Stomach (tissue), 8 donors: ENCODE measurements at regions not wholly inside any gene's neighbourhood (a gene's known extent, or its start where the extent isn't known, plus 50 kb on each side); places are given as distances from the start of the nearest gene placed in this dataset.

Experiments
- DNase-seq, 2 donors: peaks; one replicate each; pipeline versions ENCODE4 v3.0.0 to v3.0.0-alpha.2; 2013 to 2019
- H3K27ac ChIP-seq, 5 donors: fragments of 200-600 bp in 4 of 5; sonication (generic) in 4 of 5; one replicate each; pipeline ENCODE4 v1.5.1; 2013 to 2019; ENCODE audit warnings: mild to moderate bottlenecking in 1 of 5, moderate library complexity in 1 of 5
- H3K27me3 ChIP-seq, 3 donors: fragments of 200-600 bp; sonication (generic); one replicate each; pipeline ENCODE4 v1.5.1; 2017 to 2019; ENCODE audit warnings: mixed run types in 1 of 3
- H3K36me3 ChIP-seq, 4 donors: fragments of 200-600 bp; sonication (generic); 1 replicate in 3 of 4; 2 replicates in 1 of 4; pipeline ENCODE4 v1.5.1; 2016 to 2019
- H3K4me1 ChIP-seq, 4 donors: fragments of 200-600 bp; sonication (generic); one replicate each; pipeline ENCODE4 v1.5.1; 2016 to 2019
- H3K4me3 ChIP-seq, 4 donors: fragments of 200-600 bp; sonication (generic) in 3 of 4; one replicate each; pipeline ENCODE4 v1.5.1; 2016 to 2019; ENCODE audit warnings: mild to moderate bottlenecking in 1 of 4
- H3K9me3 ChIP-seq, 4 donors: fragments of 200-600 bp; sonication (generic); one replicate each; pipeline ENCODE4 v1.5.1; 2016 to 2019
- CTCF ChIP-seq, 7 experiments: fragments of 450-650 bp in 4 of 7; fragments of 200-600 bp in 3 of 7; sonication (generic) in 3 of 7; IDR thresholded peaks; one replicate each; pipeline ENCODE4 v1.5.1; 2016 to 2019; ENCODE audit warnings: antibody characterized with exemption in 7 of 7, control low read depth in 2 of 7, mild to moderate bottlenecking in 1 of 7
- EP300 ChIP-seq: sonication (generic); formaldehyde crosslinking; IDR thresholded peaks from one replicate; pipeline ENCODE4 v1.6.1; 2017; ENCODE audit warnings: antibody characterized with exemption
- POLR2A ChIP-seq, 4 donors: fragments of 450-650 bp; IDR thresholded peaks; one replicate each; pipeline ENCODE4 v1.6.1; 2016; ENCODE audit warnings: antibody characterized with exemption in 4 of 4, control low read depth in 2 of 4, mild to moderate bottlenecking in 1 of 4, moderate library complexity in 1 of 4
- POLR2AphosphoS5 ChIP-seq, 3 donors: sonication (generic); formaldehyde crosslinking; IDR thresholded peaks; one replicate each; pipeline ENCODE4 v1.6.1; 2016; ENCODE audit warnings: antibody characterized with exemption in 3 of 3
- WGBS, 5 donors: extraction: QIAGEN DNeasy Blood & Tissue Kit in 3 of 5; methylation state at CpG; one replicate each; pipeline versions ENCODE4 v1.1.5 to v1.1.7; 2013 to 2018; 5-methylcytosine and 5-hydroxymethylcytosine counted together
- intact Hi-C: fragments of 100-400 bp; cut with DNase I; formaldehyde crosslinking; loops from one replicate; pipeline ENCODE4 v1.15.1; 2023; ENCODE audit warnings: low total_unique reads
- donor health status: healthy with polysubstance abuse.
- donor health status: Bipolar disorder and iron deficiency.
- donor health status: healthy.

GRCh38 chr11:90809581-90809980 is 586.7 kb upstream of the CHORDC1 start:
- WGBS, 5 donors, result 78 to 90% (median 79%) methylated on average over 5 of the region's 5 CpGs
- Histone ChIP-seq H3K27me3 (no peaks in the 10 kb centered on the region), H3K4me3 (no peak overlapping the region), H3K27ac (no peak overlapping the region), H3K9me3 (peaks cover 0 to 5% (median 2%) of the 10 kb centered on the region in 4 donors), H3K36me3 (no peaks in the 10 kb centered on the region), H3K4me1 (no peaks in the 10 kb centered on the region)
- TF ChIP-seq POLR2AphosphoS5 (IDR thresholded peaks at IDR 0.05) (no peak), POLR2A (IDR thresholded peaks at IDR 0.05) (no peak), CTCF (IDR thresholded peaks at IDR 0.05) (no peak), EP300 (no peak)
- DNase-seq, result no peak
- intact Hi-C loops, result no loop called here

DNA sequence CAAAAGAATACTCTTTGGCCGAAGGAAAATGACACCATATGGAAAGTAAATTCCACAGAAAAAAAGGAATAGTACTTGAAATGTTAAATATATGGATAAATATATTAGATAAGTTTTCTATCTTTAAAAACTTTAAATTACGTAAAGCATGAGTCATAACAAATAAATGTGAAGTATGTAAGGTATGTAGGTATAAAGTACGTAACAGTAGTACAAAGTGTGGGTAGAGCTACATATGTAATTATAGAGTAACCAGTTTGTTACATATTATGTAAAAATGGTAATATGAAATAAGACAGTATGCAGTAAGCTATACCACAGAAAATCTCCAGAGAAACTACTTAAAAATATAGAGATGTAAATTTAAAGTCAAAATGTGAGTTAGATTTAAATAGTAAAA is 582.3 kb upstream of the CHORDC1 start:
- WGBS, 5 donors, result 71 to 91% (median 85%) methylated on average over 3 of the region's 3 CpGs
- TF ChIP-seq POLR2A (IDR thresholded peaks at IDR 0.05) (no peak), CTCF (IDR thresholded peaks at IDR 0.05) (no peak), POLR2AphosphoS5 (IDR thresholded peaks at IDR 0.05) (no peak), EP300 (no peak)

GRCh38 chr11:90803831-90804230 is 581.0 kb upstream of the CHORDC1 start:
- 36 to 61% (median 51%) methylated on average over 7 of the region's 7 CpGs for WGBS, 5 donors
- no peaks in the 10 kb centered on the region for H3K27me3 ChIP-seq
- no peaks in the 10 kb centered on the region for H3K4me1 ChIP-seq
- H3K4me3 ChIP-seq, result no peak overlapping the region
- no peaks in the 10 kb centered on the region for H3K9me3 ChIP-seq
- no peak overlapping the region for H3K27ac ChIP-seq
- intact Hi-C loops, result no loop called here
- DNase-seq, result no peak
- no peaks in the 10 kb centered on the region for H3K36me3 ChIP-seq
- TF ChIP-seq POLR2AphosphoS5 (IDR thresholded peaks at IDR 0.05) (no peak), POLR2A (IDR thresholded peaks at IDR 0.05) (no peak), EP300 (no peak), CTCF (IDR thresholded peaks at IDR 0.05) (no peak)

More for the DNA sequence above, 582.3 kb upstream of the CHORDC1 start:
- H3K4me3 ChIP-seq, result no peak overlapping the region
- H3K36me3 ChIP-seq, result no peaks in the 10 kb centered on the region
- no peak for DNase-seq
- H3K9me3 ChIP-seq, result no peaks in the 10 kb centered on the region
- H3K27ac ChIP-seq, result no peak overlapping the region
- intact Hi-C loops, result no loop called here
- no peaks in the 10 kb centered on the region for H3K27me3 ChIP-seq
- H3K4me1 ChIP-seq, result no peaks in the 10 kb centered on the region

DNA sequence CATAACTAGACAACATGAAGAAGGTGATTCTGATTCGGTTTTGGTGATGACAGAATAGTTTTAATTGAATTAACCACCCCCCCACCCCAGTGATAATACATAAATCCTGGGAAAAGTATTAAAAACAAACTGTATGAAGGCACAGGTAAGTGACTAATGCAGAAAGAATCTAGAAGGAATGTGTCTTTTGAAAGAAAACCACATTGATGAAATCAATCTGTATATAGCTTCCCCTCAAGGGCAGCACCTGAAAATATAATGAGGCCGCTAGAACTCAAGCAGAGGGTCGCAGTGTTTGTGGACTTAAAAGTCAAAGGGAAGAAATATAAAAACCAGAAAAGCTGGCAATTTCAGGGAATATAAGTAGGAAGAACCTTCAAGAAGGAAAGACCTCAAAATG is 580.5 kb upstream of the CHORDC1 start:
- Histone ChIP-seq H3K27me3 (no peaks in the 10 kb centered on the region), H3K9me3 (no peaks in the 10 kb centered on the region), H3K36me3 (no peaks in the 10 kb centered on the region), H3K4me3 (no peak overlapping the region), H3K4me1 (no peaks in the 10 kb centered on the region), H3K27ac (no peak overlapping the region)
- DNase-seq, result no peak
- TF ChIP-seq CTCF (IDR thresholded peaks at IDR 0.05) (no peak), EP300 (no peak), POLR2AphosphoS5 (IDR thresholded peaks at IDR 0.05) (no peak), POLR2A (IDR thresholded peaks at IDR 0.05) (no peak)
- 45 to 74% (median 49%) methylated on average over 3 of the region's 3 CpGs for WGBS, 5 donors
- intact Hi-C loops, result no loop called here
